Medulla oblongata (tissue), 1 donor: ENCODE measurements at regions not wholly inside any gene's neighbourhood (a gene's known extent, or its start where the extent isn't known, plus 50 kb on each side); places are given as distances from the start of the nearest gene placed in this dataset.

Experiments used
- DNase-seq: peaks from one replicate; pipeline ENCODE4 v3.0.0-alpha.2; 2015; ENCODE audit errors: extremely low spot score

DNA sequence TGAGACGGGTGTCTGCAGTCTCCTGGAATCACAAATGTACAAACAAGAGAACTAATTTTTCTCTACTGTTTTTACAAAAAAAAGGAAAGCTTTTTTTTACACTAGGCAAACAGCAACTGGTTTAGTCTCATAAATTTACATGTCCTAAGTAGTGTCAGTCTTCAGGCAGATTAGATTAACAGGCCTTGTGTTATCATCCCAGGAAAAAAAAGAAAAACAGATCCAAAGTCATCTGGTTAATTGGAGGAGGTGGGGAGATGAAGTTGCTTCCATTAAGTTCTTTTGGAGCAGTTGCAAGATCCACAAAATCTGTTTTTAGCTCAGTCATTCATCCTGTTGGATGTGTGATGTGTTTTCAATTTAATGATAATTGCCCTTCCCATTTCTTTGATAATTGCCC, 363.5 kb upstream of the ADGRL2 start:
- no peak for DNase-seq

DNA sequence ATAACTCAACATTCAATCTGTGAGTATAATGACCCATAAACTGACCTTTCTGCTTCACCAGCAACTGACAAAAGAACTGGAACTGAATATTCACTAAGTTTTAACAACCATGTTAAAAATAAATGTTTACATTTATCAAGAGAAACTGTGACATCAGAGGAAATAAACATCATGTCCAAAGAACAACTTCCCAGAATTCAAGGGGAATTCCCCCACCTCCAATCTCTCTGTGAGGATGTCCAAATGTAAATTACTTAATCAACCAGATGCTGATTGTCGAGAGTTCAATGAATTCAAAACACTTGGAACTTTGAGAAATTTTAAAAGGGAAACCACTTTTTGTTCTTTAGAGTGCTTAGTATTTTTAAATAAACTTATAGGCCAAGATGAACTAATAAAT, 365.6 kb upstream of the ADGRL2 start:
- DNase-seq: no peak

DNA sequence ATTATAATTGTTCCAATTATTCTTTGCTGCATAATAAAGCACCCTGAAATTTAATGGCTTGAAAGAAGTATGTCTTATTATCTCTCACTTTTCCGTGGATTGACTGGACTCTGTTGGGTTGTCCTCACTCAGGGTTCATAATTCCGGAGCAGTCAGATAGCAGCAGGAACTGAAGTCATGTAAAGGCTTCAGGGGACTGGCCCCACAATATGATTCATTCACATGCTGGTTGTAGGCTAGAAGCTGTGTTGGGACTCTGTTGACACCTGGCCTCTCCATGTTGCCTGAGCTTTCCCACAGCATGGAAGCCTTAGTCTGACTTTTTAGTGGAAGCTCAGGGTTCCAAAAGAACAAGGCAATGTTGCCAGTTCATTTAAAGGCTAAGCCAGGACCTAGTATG, 367.1 kb upstream of the ADGRL2 start:
- DNase-seq: no peak

DNA sequence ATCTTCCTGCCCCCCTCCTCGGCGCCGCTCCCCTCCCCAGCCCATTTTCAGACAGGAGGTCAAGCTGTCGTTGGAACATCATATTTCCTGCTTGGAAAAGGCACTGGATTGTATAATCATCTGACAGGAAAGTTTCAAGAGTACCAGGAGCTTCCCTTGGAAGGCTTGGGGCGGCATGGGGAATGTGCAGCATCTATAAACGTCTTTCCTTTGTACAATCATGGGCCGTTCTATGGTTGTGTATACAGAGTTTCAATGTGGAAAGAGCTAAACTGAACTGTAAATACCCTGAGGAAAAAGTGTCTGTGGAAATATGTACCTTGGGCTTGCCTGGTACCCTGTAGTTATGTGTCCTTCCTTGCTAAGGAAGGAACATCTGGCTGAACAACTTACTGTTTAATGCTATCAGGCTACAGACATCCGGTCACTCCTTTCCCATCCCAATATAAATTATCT, 368.1 kb upstream of the ADGRL2 start:
- no peak for DNase-seq

DNA sequence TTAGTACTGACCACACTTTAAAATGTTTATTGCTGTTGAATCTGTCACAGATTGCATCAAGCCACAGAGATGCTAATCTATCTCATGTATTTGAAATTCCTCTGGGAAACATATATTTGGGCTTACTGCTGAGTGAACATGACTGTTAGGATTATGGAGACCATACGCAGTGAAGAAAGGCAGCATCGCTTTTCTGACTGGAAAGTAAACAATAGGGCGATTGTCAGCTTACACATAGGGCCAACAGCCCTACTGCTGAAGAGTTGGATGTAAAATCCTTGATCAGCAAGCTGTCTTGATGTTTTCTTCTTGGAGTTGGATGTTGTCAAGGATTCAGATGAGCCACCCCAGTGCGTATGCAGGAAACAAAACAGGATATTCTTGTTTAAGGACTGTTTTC, 368.7 kb upstream of the ADGRL2 start:
- DNase-seq: peak; percentile 21

DNA sequence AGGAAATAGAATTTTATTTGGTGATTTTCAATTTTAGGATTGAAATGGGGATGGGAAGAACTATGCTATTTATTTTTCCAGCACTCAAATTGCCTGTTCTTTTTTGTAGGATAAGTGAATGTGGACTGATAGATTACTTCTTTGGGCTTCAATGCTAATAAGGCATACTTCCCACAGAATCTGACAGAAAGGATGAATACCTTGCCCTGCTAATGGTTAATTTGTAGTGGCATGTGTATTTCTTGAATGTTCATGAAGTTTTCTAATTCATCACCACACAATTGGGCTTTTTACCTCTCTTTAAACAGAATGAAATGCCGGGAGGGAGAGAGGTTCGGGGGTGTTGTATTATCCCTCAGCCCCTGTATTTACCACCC, 369.1 kb upstream of the ADGRL2 start:
- no peak for DNase-seq

DNA sequence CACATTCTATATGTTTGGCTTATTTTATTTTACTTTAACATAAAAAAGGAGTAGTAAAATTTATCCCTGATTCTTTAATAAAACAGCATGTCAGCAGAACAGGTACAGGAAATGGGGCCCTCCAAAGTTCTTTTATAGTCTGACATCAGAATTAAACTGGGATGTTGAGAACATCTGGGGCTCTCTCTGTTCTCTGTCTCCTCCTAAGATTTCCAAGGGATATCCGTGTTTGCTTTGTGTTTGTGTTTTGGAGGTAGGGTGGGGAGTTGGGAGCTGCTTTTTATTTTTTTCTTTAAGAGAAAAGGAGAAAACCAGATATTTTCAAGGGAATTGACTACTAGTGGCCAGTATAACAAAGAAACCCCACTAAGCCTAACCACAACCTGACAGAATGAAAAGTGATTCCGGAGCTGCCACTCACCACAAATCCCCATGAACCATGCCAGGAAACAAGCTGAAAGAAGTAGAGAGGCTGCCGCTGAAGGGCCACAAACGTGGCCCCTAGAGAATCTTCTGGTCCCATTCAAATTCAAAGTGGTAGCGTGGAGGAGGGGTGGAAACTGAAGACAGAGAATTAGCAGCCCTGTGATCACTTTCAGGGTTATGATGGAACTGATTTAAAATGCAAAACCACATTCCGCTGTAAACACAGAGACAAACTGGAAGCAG, 369.6 kb upstream of the ADGRL2 start:
- no peak for DNase-seq

DNA sequence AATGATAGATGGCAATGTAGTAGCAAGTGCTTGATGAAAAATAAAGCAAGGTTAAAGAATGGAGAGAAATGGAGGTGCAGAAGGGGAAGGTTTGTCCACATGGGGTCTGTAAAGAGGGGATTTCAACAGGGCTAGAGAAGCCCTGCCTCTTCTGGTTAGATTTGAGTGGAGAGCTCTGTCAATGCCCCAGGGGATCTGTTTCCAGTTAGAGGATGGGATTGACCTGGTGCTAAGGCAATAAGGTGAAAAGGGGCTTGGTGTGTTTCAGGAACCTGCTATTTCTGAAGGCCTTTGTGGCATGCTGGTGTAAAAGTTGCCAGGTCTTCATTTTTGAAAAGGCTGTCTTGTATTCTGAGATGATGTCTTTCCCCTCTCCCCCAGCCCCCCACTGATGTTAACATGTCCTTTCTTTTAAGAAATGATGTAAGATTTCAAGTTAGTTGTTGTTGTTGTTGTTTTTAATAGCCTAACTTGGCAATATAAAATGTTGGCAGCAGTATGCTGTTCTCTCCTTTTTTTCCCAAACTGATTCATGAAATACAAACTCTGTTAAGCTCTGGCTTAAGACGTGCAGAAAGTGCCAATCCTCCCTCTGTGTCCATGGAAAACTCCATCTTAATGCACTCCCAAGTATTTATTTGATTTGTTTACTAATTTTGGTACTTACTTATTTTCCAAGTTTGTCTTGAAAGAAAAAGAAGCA, 370.3 kb upstream of the ADGRL2 start:
- no peak for DNase-seq

DNA sequence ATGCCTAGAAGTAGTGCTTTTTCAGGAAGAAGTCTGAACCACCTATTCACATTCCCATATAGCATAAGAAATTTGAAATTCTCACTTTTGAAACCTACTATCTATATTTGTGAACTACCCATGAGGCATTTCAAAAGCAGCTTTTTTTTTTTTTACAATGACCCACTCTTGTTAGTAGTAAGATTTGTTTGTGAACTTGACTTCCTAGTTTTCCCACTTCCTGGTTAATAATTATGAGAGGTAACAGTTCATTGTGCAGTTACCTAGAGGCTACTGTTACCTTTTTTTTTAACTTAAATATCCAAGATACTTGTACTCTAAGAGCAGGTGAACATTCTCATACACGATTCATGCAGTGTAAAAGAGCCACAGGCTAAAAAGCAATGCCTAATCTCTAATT, 371.7 kb upstream of the ADGRL2 start:
- no peak for DNase-seq

DNA sequence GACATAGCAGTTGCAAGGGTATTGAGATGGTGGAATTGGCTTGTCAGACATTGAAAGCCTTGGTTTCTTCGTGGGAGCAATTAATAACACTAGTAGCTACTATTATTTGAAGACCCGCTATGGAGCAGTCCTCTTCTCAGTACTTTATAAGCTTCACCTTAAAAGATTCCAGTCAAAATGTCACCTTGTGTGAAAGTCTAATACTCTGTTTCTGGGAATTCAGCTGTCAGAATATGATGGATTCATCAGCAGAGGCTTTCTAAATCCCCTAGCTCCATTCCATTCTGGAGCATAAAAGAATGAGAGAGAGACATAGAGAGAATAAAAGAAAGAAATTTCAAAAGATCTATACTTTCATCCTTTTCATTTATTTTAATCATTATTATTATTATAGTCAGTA, 375.9 kb upstream of the ADGRL2 start:
- no peak for DNase-seq

DNA sequence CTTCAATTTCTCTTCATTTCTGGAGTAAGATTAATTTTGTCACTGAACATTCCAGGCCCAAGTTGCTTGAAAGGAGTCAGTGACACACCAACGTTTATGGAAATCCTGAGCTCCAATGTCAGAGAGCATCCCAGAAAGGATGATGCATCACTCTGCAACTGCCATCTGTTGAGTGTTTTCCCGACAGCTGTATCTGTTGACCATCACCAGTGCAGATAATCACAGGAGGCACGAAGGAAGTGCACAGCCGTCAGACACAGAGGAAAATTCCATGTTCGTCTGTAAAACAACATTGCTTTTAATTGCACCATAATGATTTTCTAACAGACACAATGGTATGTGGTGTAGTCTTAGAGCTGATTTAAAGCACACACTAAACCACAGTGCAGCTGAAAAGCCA, 376.7 kb upstream of the ADGRL2 start:
- DNase-seq: no peak

DNA sequence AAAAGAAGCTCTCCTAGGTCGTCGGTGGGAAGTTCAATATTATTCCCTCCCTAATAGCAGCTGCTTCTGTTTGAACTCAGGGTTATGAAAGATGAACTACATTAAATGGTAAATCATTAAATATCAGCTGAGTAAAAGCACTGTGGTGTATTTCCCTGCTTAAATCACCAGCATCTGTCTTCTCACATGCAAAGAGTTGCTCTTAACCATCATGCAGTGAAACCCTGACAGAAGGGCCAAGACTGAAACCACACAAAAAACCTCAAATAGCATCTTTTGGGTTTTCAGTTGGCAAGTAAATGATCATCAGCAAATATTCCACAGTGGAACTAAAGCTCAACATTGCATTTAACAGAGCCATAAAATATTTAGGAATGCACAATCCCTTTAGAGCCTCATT, 380.0 kb upstream of the ADGRL2 start:
- DNase-seq: no peak

DNA sequence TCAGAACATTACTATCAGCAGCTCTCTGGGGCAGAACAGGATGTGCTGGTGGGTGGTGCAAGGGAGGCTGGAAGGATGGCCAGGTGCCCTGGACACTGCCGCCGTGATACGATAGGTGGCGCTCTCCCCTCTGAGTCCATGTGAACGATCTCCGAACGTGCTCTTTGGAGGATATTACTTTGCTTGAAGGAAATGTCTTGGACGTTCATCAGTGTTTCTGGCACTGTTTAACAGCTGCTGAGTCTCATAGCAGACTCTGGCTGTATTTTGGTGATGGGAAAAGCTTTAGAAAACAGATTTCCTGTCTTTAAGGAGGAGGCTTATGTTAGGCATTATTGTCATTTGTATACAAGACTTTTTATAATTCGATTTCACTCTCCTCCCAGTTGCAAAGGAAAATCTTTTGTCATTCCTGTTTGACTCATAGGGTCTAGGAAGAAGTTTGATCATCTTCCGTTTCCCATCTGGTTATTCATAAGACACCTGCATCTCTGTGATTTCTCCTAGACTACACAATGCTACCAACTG, 386.2 kb upstream of the ADGRL2 start:
- DNase-seq: peak; percentile 44

DNA sequence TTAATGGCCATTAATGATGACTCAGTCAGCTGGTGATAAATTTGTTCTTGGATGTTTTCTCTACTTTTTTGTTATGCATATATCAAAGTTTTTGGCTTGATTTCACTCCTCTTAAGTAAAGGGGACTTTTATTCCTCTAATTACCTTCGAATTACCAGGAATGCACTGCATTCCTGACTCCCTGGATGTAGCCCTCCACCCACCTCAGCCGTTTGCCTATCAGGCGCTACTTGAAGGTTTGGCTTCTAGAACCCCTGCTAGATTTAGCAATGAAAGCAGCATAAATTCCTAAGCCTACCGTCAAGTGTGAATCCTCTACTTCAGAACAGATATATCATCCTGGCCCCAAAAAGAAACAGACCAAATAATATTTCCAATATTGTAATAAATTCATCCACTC, 387.8 kb upstream of the ADGRL2 start:
- DNase-seq: no peak

DNA sequence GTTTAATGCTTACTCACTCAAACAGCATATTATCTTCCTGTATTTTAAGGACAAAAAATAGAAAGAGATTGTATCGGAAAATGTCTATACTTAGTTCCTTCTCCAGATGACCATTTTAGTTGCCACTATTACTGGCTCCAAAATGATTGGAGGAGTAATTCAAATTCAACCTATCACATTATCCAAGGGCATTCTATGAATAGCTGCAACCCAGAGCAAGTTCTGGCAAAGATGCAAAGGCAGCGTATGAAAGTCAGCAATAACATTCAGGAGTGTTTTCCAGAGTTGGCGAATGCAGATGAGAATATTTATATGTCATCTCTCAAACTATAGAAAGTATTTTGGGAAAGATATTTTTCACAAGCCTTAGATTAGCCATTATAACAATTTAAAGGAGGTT, 389.8 kb upstream of the ADGRL2 start:
- DNase-seq: no peak

DNA sequence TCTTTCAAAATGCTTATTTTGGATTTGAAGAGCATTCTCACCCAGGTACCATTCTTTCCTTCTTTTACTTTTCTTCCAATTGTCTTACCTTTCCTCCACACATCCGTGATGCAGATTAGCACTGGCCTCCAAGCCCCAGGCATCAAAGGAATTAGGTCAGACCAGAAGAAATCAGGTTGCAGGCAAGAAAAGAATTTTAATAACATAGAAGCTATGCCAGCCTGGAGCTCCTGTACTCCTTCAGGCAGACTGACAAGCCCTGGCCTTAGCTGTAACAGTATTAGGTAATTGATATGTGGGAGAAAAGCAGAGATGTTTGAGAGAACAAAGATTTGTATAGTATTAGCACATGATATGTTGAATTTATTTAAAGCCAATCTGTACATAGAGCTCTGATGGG, 390.4 kb upstream of the ADGRL2 start:
- no peak for DNase-seq

DNA sequence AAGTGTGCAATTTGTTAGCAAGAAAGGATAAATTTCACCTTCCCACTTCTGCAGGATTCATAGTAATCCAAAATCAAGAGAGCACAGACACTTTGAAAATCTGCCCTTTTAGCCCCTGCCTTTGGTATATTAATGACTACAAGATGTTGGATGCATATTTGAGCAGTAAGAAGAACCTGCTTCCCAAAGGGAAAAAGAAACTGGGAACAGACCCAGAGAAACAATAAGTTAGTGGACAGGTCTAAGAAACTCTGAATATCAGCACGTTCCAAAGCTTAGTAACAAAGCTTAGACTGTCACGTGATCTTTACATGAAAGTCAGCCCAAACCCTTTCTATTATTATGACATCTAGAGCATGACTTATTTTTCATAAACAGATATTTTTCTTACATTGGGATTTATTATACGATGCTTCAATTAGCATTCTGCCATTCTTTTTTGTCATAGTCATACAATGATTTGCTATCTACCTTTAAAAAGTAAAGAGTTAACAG, 390.9 kb upstream of the ADGRL2 start:
- DNase-seq: no peak

DNA sequence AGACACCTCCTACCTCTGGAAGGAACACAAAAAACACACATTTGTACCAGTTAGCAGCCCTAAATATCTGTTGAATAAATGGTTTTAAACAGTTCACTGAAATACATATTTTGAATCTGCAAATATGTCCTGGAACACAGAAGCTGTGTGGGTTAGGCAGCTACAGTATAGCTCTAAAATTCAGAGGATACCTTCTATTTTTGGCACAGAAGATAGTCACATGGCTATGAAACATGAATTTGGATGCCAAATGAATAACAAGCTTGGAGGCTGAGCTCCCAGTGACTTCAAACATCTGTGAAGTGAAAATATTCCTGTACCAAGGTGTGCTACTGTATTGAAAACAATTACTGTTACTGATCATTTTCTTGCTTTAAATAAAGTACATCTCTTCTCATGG, 391.5 kb upstream of the ADGRL2 start:
- no peak for DNase-seq

DNA sequence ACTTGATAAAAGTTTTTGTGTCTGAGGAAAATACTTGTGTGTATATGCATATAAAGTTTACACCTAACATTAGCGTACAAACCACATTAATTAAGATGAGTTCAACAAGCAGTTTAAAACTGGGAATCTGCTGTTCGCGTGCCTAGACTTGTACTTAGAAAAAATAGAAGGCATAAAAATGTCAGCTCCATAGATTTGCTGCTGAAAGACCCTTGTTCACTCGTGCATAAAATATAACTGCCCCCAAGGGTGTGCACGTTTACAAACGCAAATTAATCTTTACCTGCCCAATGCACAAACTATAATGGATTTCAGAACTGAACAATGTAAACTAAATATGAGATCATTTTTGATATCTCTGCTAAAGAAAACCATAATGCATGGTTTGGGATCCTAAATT, 392.3 kb upstream of the ADGRL2 start:
- DNase-seq: no peak

DNA sequence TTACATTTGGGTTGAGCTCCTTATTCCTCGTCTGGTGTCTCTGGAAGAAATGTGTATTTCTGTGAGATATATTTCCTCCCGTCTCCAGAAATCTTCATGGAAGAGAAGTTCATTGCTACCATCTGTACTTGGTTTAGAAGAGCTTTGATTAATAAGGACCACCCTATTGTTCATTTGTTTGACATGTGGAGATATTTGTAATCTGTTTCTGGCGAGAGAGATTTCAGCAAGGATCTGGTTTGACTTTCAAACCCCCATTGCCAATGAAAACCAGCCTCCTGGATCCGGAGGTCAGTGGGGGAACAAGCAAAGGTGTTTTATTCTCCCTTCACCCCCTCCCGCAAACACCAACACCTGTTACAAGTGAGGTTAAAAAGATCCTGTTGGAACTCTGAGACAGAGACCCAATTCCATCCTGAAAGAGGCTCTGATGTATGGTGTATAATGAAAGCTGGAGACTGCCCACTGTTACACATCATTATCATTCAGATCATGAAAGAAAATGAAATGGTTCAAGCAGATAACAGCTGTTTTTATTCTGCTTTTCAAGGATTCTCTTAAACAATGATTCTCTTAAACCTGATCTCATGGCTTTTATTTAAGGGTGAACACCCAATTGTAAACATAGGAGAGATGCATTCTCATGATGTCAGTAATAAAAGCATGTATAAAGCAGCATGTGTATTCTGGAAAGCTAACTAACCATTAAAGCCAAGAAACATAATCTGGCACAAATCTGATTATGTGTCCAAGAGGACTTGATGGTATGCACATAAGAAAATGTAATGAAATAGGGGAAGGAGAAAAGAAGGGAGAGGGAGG, 393.5 kb upstream of the ADGRL2 start:
- DNase-seq: no peak

DNA sequence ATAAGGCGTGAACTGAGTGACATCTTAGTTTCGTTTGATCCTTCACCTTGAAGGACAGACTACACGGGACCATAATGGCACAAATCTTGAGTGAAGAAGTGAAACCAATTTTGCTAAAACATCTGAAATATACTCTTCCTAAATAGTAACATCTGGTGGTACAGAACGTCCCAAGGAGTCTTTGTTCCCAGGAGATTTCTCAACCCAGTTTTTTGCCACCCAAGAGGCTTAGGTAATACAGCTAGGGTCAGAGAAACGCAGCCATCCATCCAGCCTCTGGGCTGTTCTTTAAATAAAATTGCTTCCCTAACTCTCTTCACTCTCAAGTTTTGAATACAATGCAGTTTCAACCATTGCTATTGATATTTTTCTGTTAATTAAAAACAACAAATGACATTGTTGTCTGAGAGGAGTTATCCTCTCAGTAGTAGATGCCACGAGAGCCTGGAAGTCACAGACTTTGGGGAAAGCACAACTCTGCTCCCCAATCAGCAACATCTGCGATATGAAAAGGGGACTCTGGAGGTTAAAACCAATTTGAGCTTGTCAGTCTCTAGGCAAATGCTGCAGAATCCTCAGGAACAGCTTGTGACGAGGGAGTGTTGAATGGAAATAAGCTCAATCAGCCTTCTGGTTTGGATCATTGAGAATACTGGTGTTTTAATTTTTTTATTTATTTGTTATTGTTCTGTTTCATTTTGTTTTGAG, 394.3 kb upstream of the ADGRL2 start:
- DNase-seq: no peak

DNA sequence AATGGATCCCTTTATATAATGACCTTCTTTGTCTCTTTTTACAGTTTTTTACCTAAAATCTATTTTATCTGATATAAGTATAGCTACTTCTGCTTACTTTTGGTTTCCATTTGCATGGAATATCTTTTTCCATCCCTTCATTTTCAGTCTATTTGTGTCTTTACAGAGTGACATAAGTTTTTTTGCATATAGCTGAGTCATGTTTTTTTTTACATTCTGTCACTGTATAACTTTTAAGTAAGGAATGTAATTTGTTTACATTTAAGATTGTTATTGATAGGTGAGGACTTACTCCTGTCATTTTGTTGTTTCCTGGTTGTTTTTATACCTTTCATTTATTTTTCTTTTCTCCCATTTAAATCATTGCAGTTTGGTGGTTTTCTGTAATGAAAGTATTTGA, 402.7 kb upstream of the ADGRL2 start:
- no peak for DNase-seq
